GM23338 (cell line): ENCODE measurements at regions not wholly inside any gene's neighbourhood (a gene's known extent, or its start where the extent isn't known, plus 50 kb on each side); places are given as distances from the start of the nearest gene placed in this dataset.

Experiments used
- ATAC-seq: fragments of 200-7000 bp; cut with Tn5 transposase; 3 replicates; pipeline ENCODE4 v1.9.1; 2020
- DNase-seq: peaks from one replicate; pipeline ENCODE4 v3.0.0-alpha.2; 2015; ENCODE audit warnings: low spot score
- H2AFZ ChIP-seq: fragments of 200-600 bp; sonication (generic); 2 replicates; pipeline ENCODE4 v1.8.0; 2016; ENCODE audit warnings: antibody characterized with exemption, mild to moderate bottlenecking, moderate library complexity
- H3F3A ChIP-seq: fragments of 200-600 bp; sonication (generic); replicated peaks from 2 replicates; pipeline ENCODE4 v1.8.0; 2017; ENCODE audit warnings: antibody characterized with exemption, mixed run types, low read depth
- H3K27ac ChIP-seq: fragments of 200-600 bp; sonication (generic); 2 replicates; pipeline ENCODE4 v1.6.1; 2016; ENCODE audit warnings: low read depth
- H3K27me3 ChIP-seq: fragments of 200-600 bp; sonication (generic); 2 replicates; pipeline ENCODE4 v1.8.0; 2016; ENCODE audit warnings: mild to moderate bottlenecking, mixed run types, moderate library complexity; ENCODE audit not compliant: insufficient read depth
- H3K36me3 ChIP-seq: fragments of 200-600 bp; sonication (generic); 2 replicates; pipeline ENCODE4 v1.8.0; 2016; ENCODE audit warnings: mild to moderate bottlenecking; ENCODE audit not compliant: insufficient read depth
- H3K4me1 ChIP-seq: fragments of 200-600 bp; sonication (generic); 2 replicates; pipeline ENCODE4 v1.8.0; 2016; ENCODE audit warnings: mild to moderate bottlenecking, moderate library complexity; ENCODE audit not compliant: insufficient read depth
- H3K4me2 ChIP-seq: fragments of 200-600 bp; sonication (generic); 2 replicates; pipeline ENCODE4 v1.7.1; 2017; ENCODE audit warnings: mixed run types
- H3K4me3 ChIP-seq: fragments of 200-600 bp; sonication (generic); 2 replicates; pipeline ENCODE4 v1.6.1; 2016; ENCODE audit warnings: mixed run types
- H3K79me2 ChIP-seq: fragments of 200-600 bp; sonication (generic); replicated peaks from 2 replicates; pipeline ENCODE4 v1.8.0; 2017; ENCODE audit warnings: mild to moderate bottlenecking; ENCODE audit not compliant: insufficient read depth
- H3K9me2 ChIP-seq: fragments of 200-600 bp; sonication (generic); 2 replicates; pipeline ENCODE4 v1.8.0; 2017; ENCODE audit not compliant: insufficient read depth
- H4K20me1 ChIP-seq: fragments of 200-600 bp; sonication (generic); replicated peaks from 2 replicates; pipeline ENCODE4 v1.8.0; 2017; ENCODE audit warnings: mild to moderate bottlenecking; ENCODE audit not compliant: insufficient read depth
- H3K27ac Mint-ChIP-seq: 2 replicates; pipeline ENCODE4 v1.8.0; 2020; ENCODE audit warnings: inconsistent platforms, mild to moderate bottlenecking, moderate library complexity, mixed read lengths
- H3K27me3 Mint-ChIP-seq: 3 replicates; pipeline ENCODE4 v1.8.0; 2022; ENCODE audit warnings: low read depth, mild to moderate bottlenecking, moderate library complexity, mixed read lengths, inconsistent platforms; ENCODE audit not compliant: insufficient read depth, poor library complexity
- H3K36me3 Mint-ChIP-seq: 3 replicates; pipeline ENCODE4 v1.8.0; 2021; ENCODE audit warnings: low read depth, mild to moderate bottlenecking, inconsistent platforms, moderate library complexity, mixed read lengths
- H3K4me1 Mint-ChIP-seq: 3 replicates; pipeline ENCODE4 v1.8.0; 2020; ENCODE audit warnings: mild to moderate bottlenecking, inconsistent platforms, mixed read lengths
- H3K4me3 Mint-ChIP-seq: 3 replicates; pipeline ENCODE4 v1.8.0; 2021; ENCODE audit warnings: moderate library complexity, mild to moderate bottlenecking, inconsistent platforms, mixed read lengths
- H3K9me3 Mint-ChIP-seq: 3 replicates; pipeline ENCODE4 v1.8.0; 2020; ENCODE audit warnings: moderate library complexity, mild to moderate bottlenecking, inconsistent platforms, mixed read lengths
- CREB1 ChIP-seq: fragments of 250-450 bp; sonication (Bioruptor Pico); IDR thresholded peaks from 2 replicates; pipeline ENCODE4 v1.5.0; 2020; ENCODE audit warnings: low read depth, mild to moderate bottlenecking, moderate library complexity
- ETS1 ChIP-seq: IDR thresholded peaks from 2 replicates; pipeline ENCODE4 v1.6.1; 2016; ENCODE audit warnings: antibody characterized with exemption
- EZH2 ChIP-seq: fragments of 200-600 bp; sonication (generic); IDR thresholded peaks from one replicate; pipeline ENCODE4 v1.8.0; 2017; ENCODE audit warnings: antibody characterized with exemption, mild to moderate bottlenecking, low read depth; ENCODE audit not compliant: unreplicated experiment
- EZH2phosphoT487 ChIP-seq: fragments of 200-600 bp; sonication (generic); IDR thresholded peaks from one replicate; pipeline ENCODE4 v1.8.1; 2018; ENCODE audit warnings: antibody characterized with exemption; ENCODE audit not compliant: unreplicated experiment
- JUNB ChIP-seq: IDR thresholded peaks from one replicate; pipeline ENCODE4 v1.6.1; 2016; ENCODE audit warnings: antibody characterized with exemption; ENCODE audit not compliant: unreplicated experiment
- NANOG ChIP-seq: IDR thresholded peaks from 2 replicates; pipeline ENCODE4 v1.6.1; 2016; ENCODE audit warnings: antibody characterized with exemption, borderline replicate concordance
- POLR2AphosphoS5 ChIP-seq: IDR thresholded peaks from 2 replicates; pipeline ENCODE4 v1.6.1; 2016; ENCODE audit warnings: antibody characterized with exemption, low read depth
- REST ChIP-seq: IDR thresholded peaks from one replicate; pipeline ENCODE4 v1.6.1; 2018; ENCODE audit warnings: antibody characterized with exemption; ENCODE audit not compliant: unreplicated experiment
- STAT1 ChIP-seq: IDR thresholded peaks from one replicate; pipeline ENCODE4 v1.6.1; 2016; ENCODE audit warnings: antibody characterized with exemption; ENCODE audit not compliant: unreplicated experiment
- ZNF114 ChIP-seq: fragments of 250-450 bp; sonication (Bioruptor Pico); IDR thresholded peaks from 2 replicates; pipeline ENCODE4 v1.5.0; 2020; ENCODE audit warnings: mild to moderate bottlenecking, moderate library complexity
- ZNF331 ChIP-seq: fragments of 250-450 bp; sonication (Bioruptor Pico); IDR thresholded peaks from 2 replicates; pipeline ENCODE4 v1.5.0; 2020; ENCODE audit warnings: low read depth, mild to moderate bottlenecking, moderate library complexity
- ZNF462 ChIP-seq: fragments of 250-450 bp; sonication (Bioruptor Pico); IDR thresholded peaks from 2 replicates; pipeline ENCODE4 v1.5.0; 2020; ENCODE audit warnings: mild to moderate bottlenecking, moderate library complexity
- TF ChIP-seq, protein P1 (sequence below), 2 experiments: fragments of 200-600 bp in 1 of 2; sonication (generic) in 1 of 2; conservative IDR thresholded peaks; 2 replicates each; pipeline versions ENCODE4 v1.5.1 to v1.6.1; 2016 to 2017; ENCODE audit warnings: antibody characterized with exemption in 2 of 2, low read depth in 2 of 2, mild to moderate bottlenecking in 2 of 2, moderate library complexity in 1 of 2

DNA sequence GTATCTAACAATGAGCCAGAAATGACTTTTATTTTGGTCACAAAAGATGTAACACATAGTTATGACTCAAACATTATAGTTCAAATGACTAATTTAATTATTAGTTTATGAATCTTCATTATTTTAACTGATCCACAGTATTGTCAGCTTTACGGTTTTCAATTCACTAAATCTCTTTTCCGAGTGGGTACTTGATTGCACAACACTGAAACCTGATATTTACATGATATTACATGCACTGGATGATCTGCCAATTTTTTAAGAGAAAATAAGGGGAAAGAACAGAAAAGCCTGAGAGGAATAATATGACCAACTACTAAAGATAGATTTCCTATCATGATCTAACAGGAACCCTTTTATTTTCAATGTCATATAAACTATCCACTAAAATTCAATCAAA, 1446.0 kb downstream of the FSTL5 start:
- Histone ChIP-seq H3K27me3 (no peaks in the 10 kb centered on the region), H2AFZ (no peak overlapping the region), H3K36me3 (no peaks in the 10 kb centered on the region), H3F3A (no peaks in the 10 kb centered on the region), H4K20me1 (no peaks in the 10 kb centered on the region), H3K4me3 (no peak overlapping the region), H3K79me2 (no peaks in the 10 kb centered on the region), H3K27ac (no peak overlapping the region), H3K4me1 (no peaks in the 10 kb centered on the region), H3K9me2 (no peaks in the 10 kb centered on the region), H3K4me2 (no peak overlapping the region)
- Mint-ChIP-seq H3K36me3 (no peaks in the 10 kb centered on the region), H3K27me3 (no peaks in the 10 kb centered on the region), H3K9me3 (no peaks in the 10 kb centered on the region), H3K4me3 (no peak overlapping the region), H3K27ac (no peak overlapping the region), H3K4me1 (no peaks in the 10 kb centered on the region)
- TF ChIP-seq CREB1 (CRISPR knock-in tag) (no peak), ZNF114 (no peak), EZH2 (no peak), ZNF462 (CRISPR knock-in tag) (no peak), ZNF331 (CRISPR knock-in tag) (no peak), STAT1 (no peak), EZH2phosphoT487 (no peak), REST (no peak), NANOG (no peak), ETS1 (no peak), JUNB (no peak), POLR2AphosphoS5 (no peak)
- TF ChIP-seq, protein P1, sequence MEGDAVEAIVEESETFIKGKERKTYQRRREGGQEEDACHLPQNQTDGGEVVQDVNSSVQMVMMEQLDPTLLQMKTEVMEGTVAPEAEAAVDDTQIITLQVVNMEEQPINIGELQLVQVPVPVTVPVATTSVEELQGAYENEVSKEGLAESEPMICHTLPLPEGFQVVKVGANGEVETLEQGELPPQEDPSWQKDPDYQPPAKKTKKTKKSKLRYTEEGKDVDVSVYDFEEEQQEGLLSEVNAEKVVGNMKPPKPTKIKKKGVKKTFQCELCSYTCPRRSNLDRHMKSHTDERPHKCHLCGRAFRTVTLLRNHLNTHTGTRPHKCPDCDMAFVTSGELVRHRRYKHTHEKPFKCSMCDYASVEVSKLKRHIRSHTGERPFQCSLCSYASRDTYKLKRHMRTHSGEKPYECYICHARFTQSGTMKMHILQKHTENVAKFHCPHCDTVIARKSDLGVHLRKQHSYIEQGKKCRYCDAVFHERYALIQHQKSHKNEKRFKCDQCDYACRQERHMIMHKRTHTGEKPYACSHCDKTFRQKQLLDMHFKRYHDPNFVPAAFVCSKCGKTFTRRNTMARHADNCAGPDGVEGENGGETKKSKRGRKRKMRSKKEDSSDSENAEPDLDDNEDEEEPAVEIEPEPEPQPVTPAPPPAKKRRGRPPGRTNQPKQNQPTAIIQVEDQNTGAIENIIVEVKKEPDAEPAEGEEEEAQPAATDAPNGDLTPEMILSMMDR (conservative IDR thresholded peaks at IDR 0.05; ENCODE audit: low read depth in 2 of 2), result no peak
- ATAC-seq (no peak), DNase-seq (no peak)
